SU-DHL-6 (cell line): ENCODE measurements at regions not wholly inside any gene's neighbourhood (a gene's known extent, or its start where the extent isn't known, plus 50 kb on each side); places are given as distances from the start of the nearest gene placed in this dataset.

Source experiments
- H2AFZ ChIP-seq: fragments of 200-600 bp; sonication (generic); 2 replicates; pipeline ENCODE4 v1.6.1; 2014; ENCODE audit warnings: low read depth, mild to moderate bottlenecking, moderate library complexity, mixed read lengths, antibody characterized with exemption, low read length; ENCODE audit not compliant: severe bottlenecking
- H3F3A ChIP-seq: fragments of 200-600 bp; shearing (Covaris generic); 2 replicates; pipeline ENCODE4 v1.6.0; 2016; ENCODE audit warnings: antibody characterized with exemption, mild to moderate bottlenecking; ENCODE audit not compliant: insufficient read depth
- H3K27ac ChIP-seq: fragments of 200-600 bp; sonication (generic); 2 replicates; pipeline ENCODE4 v1.5.1; 2016; ENCODE audit warnings: low read depth, mild to moderate bottlenecking, low read length, moderate library complexity, mixed read lengths
- H3K27me3 ChIP-seq: fragments of 200-600 bp; sonication (generic), shearing (Covaris generic); 2 replicates; pipeline ENCODE4 v1.6.0; 2014; ENCODE audit warnings: mild to moderate bottlenecking, low read length
- H3K36me3 ChIP-seq: fragments of 200-600 bp; sonication (generic); 2 replicates; pipeline ENCODE4 v1.6.1; 2014; ENCODE audit warnings: mild to moderate bottlenecking, low read length, mixed read lengths
- H3K4me2 ChIP-seq: fragments of 300-600, 200-600 bp; shearing (Covaris generic), sonication (generic); 2 replicates; pipeline ENCODE4 v1.6.0; 2014; ENCODE audit warnings: low read length, low read depth, mild to moderate bottlenecking; ENCODE audit not compliant: poor library complexity, severe bottlenecking
- H3K4me3 ChIP-seq: fragments of 200-600 bp; sonication (generic); 2 replicates; pipeline ENCODE4 v1.5.1; 2014; ENCODE audit warnings: antibody characterized with exemption, low read length, mild to moderate bottlenecking, mixed read lengths; ENCODE audit not compliant: insufficient read depth, poor library complexity, severe bottlenecking
- H3K79me2 ChIP-seq: fragments of 200-600 bp; sonication (generic); 2 replicates; pipeline ENCODE4 v1.6.1; 2014; ENCODE audit warnings: mild to moderate bottlenecking, low read length, moderate library complexity; ENCODE audit not compliant: insufficient read depth
- H3K9ac ChIP-seq: fragments of 200-600 bp; sonication (generic); 2 replicates; pipeline ENCODE4 v1.7.0; 2014; ENCODE audit warnings: mild to moderate bottlenecking, low read length
- H3K9me2 ChIP-seq: fragments of 200-600 bp; sonication (generic); replicated peaks from 2 replicates; pipeline ENCODE4 v1.6.1; 2014; ENCODE audit warnings: low read length; ENCODE audit not compliant: insufficient read depth
- H3K9me3 ChIP-seq: fragments of 200-600 bp; sonication (generic); 2 replicates; pipeline ENCODE4 v1.6.1; 2014; ENCODE audit warnings: low read length, mixed read lengths; ENCODE audit not compliant: insufficient read depth
- H4K20me1 ChIP-seq: fragments of 200-600 bp; sonication (generic); 2 replicates; pipeline ENCODE4 v1.6.1; 2014; ENCODE audit warnings: low read depth, mild to moderate bottlenecking, antibody characterized with exemption, low read length, moderate library complexity, mixed read lengths
- EZH2phosphoT487 ChIP-seq: fragments of 200-600 bp; sonication (generic), shearing (Covaris generic); conservative IDR thresholded peaks from 2 replicates; pipeline ENCODE4 v1.6.1; 2018; ENCODE audit warnings: mild to moderate bottlenecking, antibody characterized with exemption, low read length, moderate library complexity, mixed read lengths
- TF ChIP-seq, protein P1 (sequence below): fragments of 200-600 bp; sonication (generic); IDR thresholded peaks from one replicate; pipeline ENCODE4 v1.5.1; 2017; ENCODE audit warnings: antibody characterized with exemption, mild to moderate bottlenecking, low read length, moderate library complexity; ENCODE audit not compliant: insufficient read depth, poor library complexity, severe bottlenecking

DNA sequence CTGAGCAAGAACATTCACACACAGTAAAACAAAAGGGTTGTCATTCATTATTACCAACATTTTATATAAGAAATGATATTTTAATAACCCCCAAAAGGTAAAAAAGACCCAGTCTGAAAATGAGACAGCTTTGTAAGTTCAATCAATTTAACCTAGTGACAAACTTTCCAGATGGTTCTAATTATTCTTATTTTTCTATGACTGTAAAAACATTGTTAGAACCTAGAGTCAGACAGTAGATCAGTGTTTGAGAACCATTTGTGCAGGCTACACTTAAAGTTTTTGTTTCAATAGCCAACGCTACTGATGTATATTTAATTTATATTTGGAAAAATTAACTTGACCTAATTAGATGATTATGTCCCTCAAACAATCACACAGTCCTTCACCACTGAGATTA is 708.4 kb upstream of the CBLB start:
- TF ChIP-seq, protein P1, sequence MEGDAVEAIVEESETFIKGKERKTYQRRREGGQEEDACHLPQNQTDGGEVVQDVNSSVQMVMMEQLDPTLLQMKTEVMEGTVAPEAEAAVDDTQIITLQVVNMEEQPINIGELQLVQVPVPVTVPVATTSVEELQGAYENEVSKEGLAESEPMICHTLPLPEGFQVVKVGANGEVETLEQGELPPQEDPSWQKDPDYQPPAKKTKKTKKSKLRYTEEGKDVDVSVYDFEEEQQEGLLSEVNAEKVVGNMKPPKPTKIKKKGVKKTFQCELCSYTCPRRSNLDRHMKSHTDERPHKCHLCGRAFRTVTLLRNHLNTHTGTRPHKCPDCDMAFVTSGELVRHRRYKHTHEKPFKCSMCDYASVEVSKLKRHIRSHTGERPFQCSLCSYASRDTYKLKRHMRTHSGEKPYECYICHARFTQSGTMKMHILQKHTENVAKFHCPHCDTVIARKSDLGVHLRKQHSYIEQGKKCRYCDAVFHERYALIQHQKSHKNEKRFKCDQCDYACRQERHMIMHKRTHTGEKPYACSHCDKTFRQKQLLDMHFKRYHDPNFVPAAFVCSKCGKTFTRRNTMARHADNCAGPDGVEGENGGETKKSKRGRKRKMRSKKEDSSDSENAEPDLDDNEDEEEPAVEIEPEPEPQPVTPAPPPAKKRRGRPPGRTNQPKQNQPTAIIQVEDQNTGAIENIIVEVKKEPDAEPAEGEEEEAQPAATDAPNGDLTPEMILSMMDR, result no peak
- no peak for TF ChIP-seq EZH2phosphoT487

DNA sequence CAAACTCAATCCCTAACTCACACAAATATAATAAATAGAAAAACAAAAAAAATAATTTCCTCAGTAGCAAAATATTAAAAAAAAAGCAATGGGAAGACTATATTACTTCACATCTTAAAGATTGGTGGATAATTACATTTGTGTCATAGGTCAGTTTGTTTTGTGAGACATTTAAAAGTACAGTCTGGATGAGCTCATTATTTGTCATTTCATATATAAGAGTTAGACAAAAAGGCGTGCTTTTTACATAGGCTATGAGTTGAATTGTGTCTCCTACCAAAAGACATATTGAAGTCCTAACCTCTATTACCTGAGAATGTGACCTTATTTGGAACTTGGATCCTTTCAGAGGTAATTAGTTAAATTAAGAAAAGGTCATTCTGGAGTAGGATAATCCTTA is 710.1 kb upstream of the CBLB start:
- Histone ChIP-seq H3K36me3 (no peaks in the 10 kb centered on the region), H3K4me2 (no peak overlapping the region), H3K27ac (no peak overlapping the region), H3K9me3 (no peaks in the 10 kb centered on the region), H3K9me2 (no peaks in the 10 kb centered on the region), H3K9ac (no peak overlapping the region), H4K20me1 (no peaks in the 10 kb centered on the region), H3F3A (no peaks in the 10 kb centered on the region), H2AFZ (no peak overlapping the region), H3K79me2 (no peaks in the 10 kb centered on the region), H3K27me3 (no peaks in the 10 kb centered on the region), H3K4me3 (no peak overlapping the region)
- TF ChIP-seq, protein P1, result no peak
- no peak for TF ChIP-seq EZH2phosphoT487

More for the DNA sequence above, 708.4 kb upstream of the CBLB start:
- Histone ChIP-seq H4K20me1 (no peaks in the 10 kb centered on the region), H3K4me2 (no peak overlapping the region), H3F3A (no peaks in the 10 kb centered on the region), H3K79me2 (no peaks in the 10 kb centered on the region), H3K9me2 (no peaks in the 10 kb centered on the region), H3K4me3 (no peak overlapping the region), H2AFZ (no peak overlapping the region), H3K36me3 (no peaks in the 10 kb centered on the region), H3K27ac (no peak overlapping the region), H3K9ac (no peak overlapping the region), H3K9me3 (no peaks in the 10 kb centered on the region), H3K27me3 (no peaks in the 10 kb centered on the region)

DNA sequence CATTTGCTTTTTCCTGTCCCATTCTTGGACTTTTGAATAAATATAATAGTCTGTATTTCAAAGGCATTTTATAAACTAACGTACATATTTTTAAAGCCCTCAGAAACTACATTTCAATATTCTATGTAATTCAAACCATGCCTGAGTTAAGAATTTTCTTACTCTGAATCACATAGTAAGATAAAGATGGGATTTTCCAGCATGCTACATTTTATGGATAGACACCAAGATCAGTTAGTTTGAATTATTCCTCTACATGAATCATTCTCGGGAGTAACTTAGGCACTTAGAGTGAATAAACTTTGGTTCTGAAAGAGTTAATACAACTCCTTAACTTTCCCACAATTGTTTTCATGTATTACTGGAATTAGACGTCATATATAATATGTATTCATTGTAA is 713.3 kb upstream of the CBLB start:
- no peak overlapping the region for H2AFZ ChIP-seq
- H3K79me2 ChIP-seq, result no peaks in the 10 kb centered on the region
- H4K20me1 ChIP-seq, result no peaks in the 10 kb centered on the region
- H3K4me3 ChIP-seq, result no peak overlapping the region
- H3K27ac ChIP-seq, result no peak overlapping the region
- no peaks in the 10 kb centered on the region for H3F3A ChIP-seq
- no peak overlapping the region for H3K4me2 ChIP-seq
- H3K9me3 ChIP-seq, result no peaks in the 10 kb centered on the region
- H3K27me3 ChIP-seq, result no peaks in the 10 kb centered on the region
- no peak overlapping the region for H3K9ac ChIP-seq
- no peaks in the 10 kb centered on the region for H3K36me3 ChIP-seq
- TF ChIP-seq, protein P1, result no peak
- TF ChIP-seq EZH2phosphoT487, result no peak
- no peaks in the 10 kb centered on the region for H3K9me2 ChIP-seq

DNA sequence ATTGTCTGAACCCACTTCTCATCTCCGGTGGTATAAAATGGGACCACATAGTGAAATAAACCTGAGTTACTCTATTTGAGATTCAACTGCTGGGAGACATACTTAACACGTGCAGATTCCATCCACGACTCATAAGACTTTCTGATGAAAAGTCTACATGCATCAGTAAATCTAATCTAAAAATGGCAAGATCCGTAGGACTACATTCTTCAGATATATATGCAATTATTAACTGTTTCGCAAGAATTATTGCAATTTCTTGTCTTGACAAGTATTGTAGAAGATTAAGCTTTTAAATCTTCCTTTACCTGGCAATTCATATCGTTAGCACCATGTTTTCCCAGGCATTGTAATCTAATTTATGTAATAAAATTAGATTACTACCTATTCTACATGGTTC is 718.7 kb upstream of the CBLB start:
- Histone ChIP-seq H3K36me3 (no peaks in the 10 kb centered on the region), H2AFZ (no peak overlapping the region), H3K9me3 (no peaks in the 10 kb centered on the region), H3F3A (no peaks in the 10 kb centered on the region), H3K9me2 (no peaks in the 10 kb centered on the region), H3K9ac (no peak overlapping the region), H3K27me3 (no peaks in the 10 kb centered on the region), H3K79me2 (no peaks in the 10 kb centered on the region), H3K4me3 (no peak overlapping the region), H4K20me1 (no peaks in the 10 kb centered on the region), H3K4me2 (no peak overlapping the region), H3K27ac (no peak overlapping the region)
- TF ChIP-seq, protein P1, result no peak
- TF ChIP-seq EZH2phosphoT487, result no peak
